Neutrophil (primary cell): ENCODE measurements at regions not wholly inside any gene's neighbourhood (a gene's known extent, or its start where the extent isn't known, plus 50 kb on each side); places are given as distances from the start of the nearest gene placed in this dataset.

ENCODE experiments used
- H3K27ac ChIP-seq: fragments of 200-600 bp; sonication (generic); 2 replicates; pipeline ENCODE4 v1.5.1; 2016; ENCODE audit warnings: mild to moderate bottlenecking, moderate library complexity
- H3K27me3 ChIP-seq: fragments of 200-600 bp; sonication (generic); 2 replicates; pipeline ENCODE4 v1.6.0; 2016; ENCODE audit warnings: mild to moderate bottlenecking
- H3K36me3 ChIP-seq: fragments of 200-600 bp; sonication (generic); 2 replicates; pipeline ENCODE4 v1.5.1; 2017
- H3K4me1 ChIP-seq, 2 experiments: fragments of 200-600 bp in 1 of 2; sonication (generic) in 1 of 2; 1 replicate in 1 of 2; 2 replicates in 1 of 2; pipeline versions ENCODE4 v1.5.1 to v1.6.1; 2013 to 2016; ENCODE audit warnings: low read depth in 1 of 2, low read length in 1 of 2, mild to moderate bottlenecking in 1 of 2, moderate library complexity in 1 of 2; ENCODE audit not compliant: control insufficient read depth in 1 of 2, insufficient read depth in 1 of 2
- H3K4me3 ChIP-seq, 2 experiments: fragments of 200-600 bp in 1 of 2; sonication (generic) in 1 of 2; 1 replicate in 1 of 2; 2 replicates in 1 of 2; pipeline ENCODE4 v1.5.1; 2013 to 2016; ENCODE audit warnings: low read depth in 1 of 2, low read length in 1 of 2, mild to moderate bottlenecking in 1 of 2, moderate library complexity in 1 of 2
- H3K9me3 ChIP-seq: fragments of 200-600 bp; sonication (generic); 2 replicates; pipeline ENCODE4 v1.5.1; 2016
- CTCF ChIP-seq: fragments of 200-600 bp; sonication (generic); IDR thresholded peaks from 2 replicates; pipeline ENCODE4 v1.5.1; 2016; ENCODE audit warnings: antibody characterized with exemption

GRCh38 chr22:35138521-35138920 lies 72.6 kb downstream of the ISX start:
- Histone ChIP-seq H3K27ac (no peak overlapping the region), H3K27me3 (peaks cover 34% of the 10 kb centered on the region), H3K9me3 (no peaks in the 10 kb centered on the region), H3K36me3 (no peaks in the 10 kb centered on the region), H3K4me3 (no peak overlapping the region), H3K4me1 (no peaks in the 10 kb centered on the region)
- no peak for TF ChIP-seq CTCF

- peaks cover 8% of the 10 kb centered on the region for H3K27me3 ChIP-seq
- no peaks in the 10 kb centered on the region for H3K9me3 ChIP-seq
- no peaks in the 10 kb centered on the region for H3K4me1 ChIP-seq
- H3K27ac ChIP-seq = no peak overlapping the region
- no peak overlapping the region for H3K4me3 ChIP-seq
- TF ChIP-seq CTCF = no peak
- no peaks in the 10 kb centered on the region for H3K36me3 ChIP-seq
These were observed 75.2 kb downstream of the ISX start for GRCh38 chr22:35140879-35141745.

- Histone ChIP-seq H3K27ac (no peak overlapping the region), H3K4me1 (no peaks in the 10 kb centered on the region), H3K36me3 (no peaks in the 10 kb centered on the region), H3K27me3 (peaks cover 17% of the 10 kb centered on the region), H3K9me3 (no peaks in the 10 kb centered on the region), H3K4me3 (no peak overlapping the region)
- no peak for TF ChIP-seq CTCF
These were observed 82.4 kb downstream of the ISX start for GRCh38 chr22:35148381-35148780.

GRCh38 chr22:35148866-35149548 lies 83.0 kb downstream of the ISX start:
- Histone ChIP-seq H3K27me3 (peaks cover 17% of the 10 kb centered on the region), H3K4me3 (no peak overlapping the region), H3K9me3 (no peaks in the 10 kb centered on the region), H3K4me1 (no peaks in the 10 kb centered on the region), H3K27ac (no peak overlapping the region), H3K36me3 (no peaks in the 10 kb centered on the region)
- no peak for TF ChIP-seq CTCF

GRCh38 chr22:35150183-35151107 lies 84.5 kb downstream of the ISX start:
- peak; percentile 32 for TF ChIP-seq CTCF
- no peak overlapping the region for H3K4me3 ChIP-seq

More at GRCh38 chr22:35150183-35151107, 84.5 kb downstream of the ISX start:
- Histone ChIP-seq H3K4me1 (no peaks in the 10 kb centered on the region), H3K36me3 (no peaks in the 10 kb centered on the region), H3K27ac (no peak overlapping the region), H3K27me3 (peaks cover 31% of the 10 kb centered on the region), H3K9me3 (no peaks in the 10 kb centered on the region)
